ENCODE measurements at regions not wholly inside any gene's neighbourhood (a gene's known extent, or its start where the extent isn't known, plus 50 kb on each side); places are given as distances from the start of the nearest gene placed in this dataset.

DNA sequence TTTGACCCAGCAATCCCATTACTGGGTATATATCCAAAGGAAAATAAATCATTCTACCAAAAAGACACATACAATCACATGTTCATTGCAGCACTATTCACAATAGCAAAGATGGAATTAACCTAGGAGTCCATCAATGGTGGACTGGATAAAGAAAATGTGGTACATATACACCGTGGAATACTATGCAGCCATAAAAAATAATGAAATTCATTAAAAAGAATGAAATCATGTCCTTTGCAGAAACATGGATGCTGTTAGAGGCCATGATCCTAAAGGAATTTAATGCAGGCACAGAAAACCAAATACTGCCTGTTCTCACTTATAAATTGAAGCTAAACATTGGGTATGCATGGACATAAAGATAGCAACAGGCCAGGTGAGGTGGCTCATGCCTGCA, 61.9 kb upstream of the BMP6 start:
- DNase-seq (ENCODE audit: insufficient read length, low spot score) (no peak), FAIRE-seq (no peak)

DNA sequence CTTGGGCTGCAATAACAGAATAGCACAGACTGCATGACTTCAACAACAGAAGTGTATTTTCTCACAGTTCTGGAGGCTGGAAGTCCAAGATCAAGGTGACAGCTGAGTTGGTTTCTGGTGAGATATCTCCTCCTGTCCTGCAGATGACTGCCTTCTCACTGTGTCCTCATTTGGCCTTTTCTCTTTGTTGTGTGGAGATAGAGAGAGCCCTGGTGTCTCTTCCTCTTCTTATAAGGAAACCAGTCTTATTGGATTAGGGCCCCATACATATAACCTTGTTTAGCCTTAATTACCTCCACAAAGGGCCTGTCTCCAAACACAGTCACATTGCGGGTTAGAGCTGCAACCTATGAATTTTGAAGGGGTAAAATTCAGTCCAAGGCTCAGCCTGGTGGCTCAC, 57.0 kb upstream of the BMP6 start:
- no peak for DNase-seq (ENCODE audit: insufficient read length, low spot score)

DNA sequence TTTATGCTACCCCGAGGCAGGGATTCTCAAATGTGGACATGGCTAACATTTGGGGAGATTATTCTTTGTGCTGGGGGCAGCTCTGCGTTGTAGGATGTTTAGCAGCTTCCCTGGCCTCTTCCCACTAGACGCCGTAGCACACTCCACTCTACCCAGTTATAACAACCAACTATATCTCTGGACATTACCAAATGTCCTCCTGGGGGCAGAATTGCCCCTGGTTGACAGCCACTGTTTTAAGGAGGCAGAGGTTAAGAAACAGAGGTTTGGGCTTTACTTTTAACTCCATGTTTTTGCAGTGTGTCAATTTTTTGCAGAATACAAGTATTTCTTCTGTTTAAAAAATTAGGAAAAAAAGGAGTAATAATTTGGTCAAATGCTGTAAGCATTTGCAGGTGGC, 56.2 kb upstream of the BMP6 start:
- FAIRE-seq (no peak), DNase-seq (ENCODE audit: insufficient read length, low spot score) (no peak)

More for the DNA sequence above, 57.0 kb upstream of the BMP6 start:
- FAIRE-seq, result no peak

DNA sequence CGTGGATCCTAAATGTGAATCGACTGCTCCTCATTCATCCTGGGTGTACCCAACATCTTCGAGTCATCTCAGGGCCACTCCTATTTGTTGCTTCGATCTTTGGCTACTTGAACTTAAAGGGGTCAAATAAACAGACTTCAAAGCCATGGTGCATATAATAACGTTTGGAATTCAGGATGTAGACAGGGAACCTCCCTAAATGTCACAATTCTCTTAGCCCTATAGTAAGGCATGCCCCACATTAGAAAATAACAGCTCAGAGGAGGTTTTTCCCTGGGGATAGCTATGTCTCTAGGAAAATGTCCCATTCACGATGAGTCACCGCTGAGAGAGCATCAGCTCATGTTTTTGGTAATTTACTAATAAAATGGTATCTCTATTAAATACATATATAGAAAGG, 54.8 kb upstream of the BMP6 start:
- no peak for FAIRE-seq
- no peak for DNase-seq (ENCODE audit: insufficient read length, low spot score)

DNA sequence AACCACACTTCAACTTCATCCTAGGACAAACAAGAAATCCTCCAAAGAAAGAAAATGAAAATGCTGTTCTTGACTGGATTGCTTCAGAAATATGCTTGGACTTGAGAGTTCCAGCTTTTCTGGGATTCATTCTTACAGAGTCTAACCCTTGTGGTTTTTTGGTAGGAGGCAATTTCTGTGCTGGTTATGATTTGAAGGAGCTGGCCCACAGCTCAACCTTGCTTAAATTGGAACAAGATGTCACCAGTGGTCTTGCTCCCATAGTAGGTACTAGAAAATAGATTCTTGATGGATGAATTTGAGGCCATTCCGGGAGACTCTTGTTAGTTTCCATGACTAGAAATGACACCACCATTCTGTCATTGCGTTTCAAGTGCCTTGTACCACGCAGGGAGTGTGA, 54.3 kb upstream of the BMP6 start:
- no peak for FAIRE-seq

DNA sequence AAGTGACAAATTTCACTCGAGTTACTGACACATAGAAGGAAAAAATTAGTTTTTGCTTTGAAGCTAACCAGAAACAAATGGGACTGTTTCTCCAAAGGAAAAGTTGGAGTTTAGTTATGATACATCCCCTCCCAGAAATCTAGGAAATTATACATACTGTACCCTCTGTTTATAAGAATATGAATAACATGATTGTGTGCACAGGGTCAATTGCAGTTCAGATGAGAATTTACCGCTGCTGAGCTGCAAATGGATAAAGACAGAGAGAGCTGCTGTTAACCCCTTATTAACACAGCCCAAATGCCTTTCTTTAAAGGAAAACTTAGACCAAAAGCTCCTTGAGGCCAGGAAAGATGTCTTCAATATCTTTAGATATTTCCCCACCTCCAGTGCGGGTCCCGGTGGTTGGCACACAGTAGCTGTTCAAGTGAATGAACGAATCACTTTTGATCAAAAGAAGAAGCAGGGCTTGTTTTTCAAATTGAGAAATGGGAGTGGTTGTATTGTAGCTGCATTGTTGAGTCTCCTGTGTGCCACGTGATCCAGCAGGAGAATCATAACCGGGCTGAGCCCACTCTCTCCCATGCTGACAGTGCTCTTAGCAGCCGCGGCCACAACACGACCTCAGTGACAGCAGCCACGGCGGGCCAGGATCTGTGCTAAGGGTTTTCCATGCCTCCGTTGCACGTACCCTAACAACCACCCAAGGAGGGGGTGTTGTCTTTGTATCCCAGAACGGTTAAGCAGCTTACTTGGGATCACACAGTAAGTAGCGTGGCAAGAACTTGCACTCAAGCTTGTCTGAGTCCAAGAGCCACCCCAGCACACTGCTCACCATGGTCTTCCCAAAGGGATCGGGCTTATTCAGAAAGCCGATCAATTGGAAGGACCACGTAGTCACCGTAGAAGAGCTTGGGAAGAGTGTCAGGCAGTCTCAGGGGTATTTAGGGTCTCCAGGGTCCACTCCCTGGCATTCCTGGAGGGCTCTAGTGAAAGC, 53.5 kb upstream of the BMP6 start:
- no peak for FAIRE-seq
- DNase-seq (ENCODE audit: insufficient read length, low spot score), result no peak

More for the DNA sequence above, 54.3 kb upstream of the BMP6 start:
- no peak for DNase-seq (ENCODE audit: insufficient read length, low spot score)

DNA sequence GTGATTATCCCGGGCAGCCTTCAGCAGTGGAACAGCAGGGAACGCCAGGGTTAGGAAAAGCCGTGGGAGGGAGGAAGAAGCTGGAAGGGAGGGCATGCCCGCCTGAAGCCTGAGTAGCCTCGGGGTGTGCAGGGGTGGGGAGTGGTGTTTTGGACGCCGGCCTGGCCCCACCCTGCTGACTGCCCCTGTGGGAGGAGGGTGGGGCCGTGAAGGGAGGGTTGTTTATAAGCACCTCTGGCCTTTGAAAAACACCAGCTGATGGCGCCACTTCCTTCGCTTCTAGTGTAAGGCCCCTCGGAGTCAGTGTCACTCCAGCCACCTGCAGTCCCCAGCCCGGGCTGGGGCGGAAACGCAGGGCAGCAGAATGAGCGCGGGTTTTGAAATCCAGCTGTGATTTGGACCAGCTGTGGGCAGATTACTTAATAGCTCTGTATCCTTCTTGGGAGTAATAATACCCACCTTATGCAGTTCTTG, 52.8 kb upstream of the BMP6 start:
- DNase-seq (ENCODE audit: insufficient read length, low spot score), result peak; percentile 41
- no peak for FAIRE-seq

DNA sequence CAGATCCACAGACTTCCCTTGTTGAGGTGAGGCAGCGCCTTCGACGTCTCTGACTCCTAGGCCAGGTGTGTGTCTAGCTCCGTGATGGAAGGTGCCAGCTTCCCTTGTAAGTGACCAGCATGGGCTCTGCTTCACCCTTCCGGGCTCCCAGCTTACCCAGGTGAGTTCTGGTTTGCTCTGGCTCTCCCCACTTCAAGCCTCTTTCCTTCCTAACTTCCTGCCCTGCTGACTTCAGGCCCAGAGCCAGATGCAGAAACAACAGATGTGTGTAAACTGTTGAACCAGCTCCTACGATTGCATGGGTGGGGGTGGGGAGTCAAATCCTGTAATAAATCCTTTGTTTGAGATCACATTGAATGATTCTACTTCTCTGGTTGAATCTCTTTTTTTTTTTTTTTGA, 51.6 kb upstream of the BMP6 start:
- FAIRE-seq (no peak), DNase-seq (ENCODE audit: insufficient read length, low spot score) (no peak)

DNA sequence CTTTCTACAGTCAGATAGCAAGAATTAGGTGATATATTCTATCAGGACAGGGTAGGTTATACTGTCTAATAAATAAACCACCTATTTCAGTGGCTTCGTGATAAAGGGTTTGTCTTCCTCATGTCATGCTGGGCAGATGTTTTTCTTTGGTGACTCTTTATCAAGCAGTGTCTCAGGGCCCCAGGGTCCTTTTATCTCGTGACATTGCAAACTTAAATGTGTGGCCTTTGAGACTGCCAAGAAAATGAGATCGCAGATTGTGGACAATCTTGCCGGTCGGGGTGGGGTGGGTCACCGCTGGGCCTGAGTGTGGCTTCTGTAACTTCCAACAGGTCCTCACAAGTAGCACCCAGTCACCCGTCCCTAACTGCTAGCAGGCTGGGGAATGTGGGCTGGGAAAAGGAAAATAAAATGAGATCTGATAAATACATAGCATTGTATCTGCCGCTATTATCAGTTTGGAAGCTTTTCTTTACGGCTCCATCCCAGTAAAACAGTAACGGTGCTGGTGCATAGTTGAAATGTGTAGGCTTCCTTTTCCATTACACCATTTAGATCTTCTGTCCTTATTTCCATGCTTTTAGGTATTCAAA, 50.5 kb upstream of the BMP6 start:
- DNase-seq (ENCODE audit: insufficient read length, low spot score) (no peak), FAIRE-seq (no peak)
